B cell (primary cell): ENCODE measurements at regions not wholly inside any gene's neighbourhood (a gene's known extent, or its start where the extent isn't known, plus 50 kb on each side); places are given as distances from the start of the nearest gene placed in this dataset.

Experiments used
- ATAC-seq: fragments of 200-7000 bp; cut with Tn5 transposase; one replicate; pipeline ENCODE4 v1.10.0; 2021; ENCODE audit warnings: low read depth, mild to moderate bottlenecking, moderate number of reproducible peaks, moderate library complexity
- CTCF ChIA-PET: fragments of 350-600 bp; sonication (Branson Sonifier 250); formaldehyde crosslinking; loops from one replicate; lab custom pipeline; 2021; ENCODE audit warnings: antibody characterized with exemption, inconsistent platforms; lab: Charles Lee
- POLR2A ChIA-PET: fragments of 350-600 bp; sonication (Branson Sonifier 250); formaldehyde crosslinking; loops from one replicate; lab custom pipeline; 2021; ENCODE audit warnings: antibody characterized with exemption; lab: Charles Lee
- DNase-seq: peaks from one replicate; pipeline ENCODE4 v3.0.0; 2013
- H2AFZ ChIP-seq: 2 replicates; pipeline ENCODE4 v1.6.1; 2012; ENCODE audit warnings: mild to moderate bottlenecking, low read depth, low read length; ENCODE audit not compliant: insufficient read depth, poor library complexity, severe bottlenecking
- H3K27ac ChIP-seq, 2 donors: 1 replicate in 1 of 2; 2 replicates in 1 of 2; pipeline ENCODE4 v1.5.1; 2012 to 2013; ENCODE audit warnings: low read length in 2 of 2, mild to moderate bottlenecking in 2 of 2, moderate library complexity in 1 of 2
- H3K27me3 ChIP-seq, 4 experiments: fragments of 200-600 bp in 1 of 4; sonication (generic) in 1 of 4; replicated peaks in 1 of 4; 1 replicate in 2 of 4; 2 replicates in 2 of 4; pipeline versions ENCODE4 v1.6.1 to v1.7.0; 2013 to 2016; ENCODE audit warnings: low read length in 3 of 4, mild to moderate bottlenecking in 2 of 4, mixed read lengths in 1 of 4, moderate library complexity in 1 of 4; ENCODE audit not compliant: insufficient read depth in 4 of 4, control insufficient read depth in 3 of 4; ENCODE audit errors: control extremely low read depth in 1 of 4
- H3K36me3 ChIP-seq, 2 experiments: replicated peaks in 1 of 2; 1 replicate in 1 of 2; 2 replicates in 1 of 2; pipeline versions ENCODE4 v1.6.1 to v1.7.1; 2013; ENCODE audit warnings: low read length in 1 of 2; ENCODE audit not compliant: insufficient read depth in 2 of 2, control insufficient read depth in 1 of 2; ENCODE audit errors: control extremely low read depth in 1 of 2, extremely low read depth in 1 of 2
- H3K4me1 ChIP-seq, 2 donors: fragments of 200-600 bp in 1 of 2; sonication (generic) in 1 of 2; 1 replicate in 1 of 2; 2 replicates in 1 of 2; pipeline versions ENCODE4 v1.5.1 to v1.6.1; 2013 to 2017; ENCODE audit warnings: low read length in 2 of 2; ENCODE audit not compliant: control insufficient read depth in 2 of 2, insufficient read depth in 2 of 2
- H3K4me2 ChIP-seq: replicated peaks from 2 replicates; pipeline ENCODE3; 2012; ENCODE audit warnings: mild to moderate bottlenecking, low read depth, low read length; ENCODE audit not compliant: poor library complexity, severe bottlenecking
- H3K4me3 ChIP-seq, 5 experiments: fragments of 200-600 bp in 1 of 5; sonication (generic) in 1 of 5; 1 replicate in 3 of 5; 2 replicates in 2 of 5; pipeline versions ENCODE4 v1.5.1 to v1.7.0; 2011 to 2016; ENCODE audit warnings: low read length in 4 of 5, mild to moderate bottlenecking in 4 of 5, low read depth in 2 of 5, control low read depth in 1 of 5, moderate library complexity in 1 of 5; ENCODE audit not compliant: insufficient read depth in 1 of 5; ENCODE audit errors: control extremely low read depth in 1 of 5, extremely low read depth in 1 of 5
- H3K79me2 ChIP-seq: fragments of 200-600 bp; sonication (generic); one replicate; pipeline ENCODE4 v1.6.0; 2016; ENCODE audit warnings: low read length; ENCODE audit not compliant: control insufficient read depth, insufficient read depth
- H3K9ac ChIP-seq: fragments of 200-600 bp; sonication (generic); 2 replicates; pipeline ENCODE4 v1.6.1; 2017; ENCODE audit warnings: mild to moderate bottlenecking, low read length, moderate library complexity
- H3K9me3 ChIP-seq, 3 donors: one replicate each; pipeline versions ENCODE4 v1.6.1 to v1.7.1; 2013; ENCODE audit warnings: low read length in 2 of 3; ENCODE audit not compliant: control insufficient read depth in 2 of 3, insufficient read depth in 1 of 3; ENCODE audit errors: control extremely low read depth in 1 of 3
- H4K20me1 ChIP-seq: 2 replicates; pipeline ENCODE4 v1.6.0; 2012; ENCODE audit warnings: mild to moderate bottlenecking, low read length; ENCODE audit not compliant: insufficient read depth, control insufficient read depth, poor library complexity, severe bottlenecking
- H3K27ac Mint-ChIP-seq: one replicate; pipeline ENCODE4 v1.8.0; 2021; ENCODE audit warnings: mixed read lengths
- H3K27me3 Mint-ChIP-seq: one replicate; pipeline ENCODE4 v1.8.0; 2021; ENCODE audit warnings: mixed read lengths
- H3K4me1 Mint-ChIP-seq: one replicate; pipeline ENCODE4 v1.8.0; 2021; ENCODE audit warnings: mixed read lengths
- H3K4me3 Mint-ChIP-seq: one replicate; pipeline ENCODE4 v1.8.0; 2021; ENCODE audit warnings: mixed read lengths
- H3K9me3 Mint-ChIP-seq: one replicate; pipeline ENCODE4 v1.8.0; 2022; ENCODE audit warnings: mixed read lengths; ENCODE audit not compliant: insufficient read depth
- EZH2 ChIP-seq: IDR thresholded peaks from 2 replicates; pipeline ENCODE4 v1.6.1; 2012; ENCODE audit warnings: borderline replicate concordance, low read depth, mild to moderate bottlenecking, moderate library complexity, low read length; ENCODE audit not compliant: insufficient read depth, poor library complexity, severe bottlenecking
- WGBS: methylation state at CpG from one replicate; pipeline ENCODE4 v1.1.5; 2013; ENCODE audit warnings: missing lambda C conversion rate; ENCODE audit not compliant: insufficient coverage; 5-methylcytosine and 5-hydroxymethylcytosine counted together
- intact Hi-C: fragments of 100-400 bp; cut with micrococcal nuclease; formaldehyde crosslinking; loops from one replicate; pipeline ENCODE4 v1.10.0; 2022
- TF ChIP-seq, protein P1 (sequence below): fragments of 200-600 bp; IDR thresholded peaks from one replicate; pipeline ENCODE4 v1.8.0; 2022; ENCODE audit warnings: antibody characterized with exemption, mild to moderate bottlenecking

DNA sequence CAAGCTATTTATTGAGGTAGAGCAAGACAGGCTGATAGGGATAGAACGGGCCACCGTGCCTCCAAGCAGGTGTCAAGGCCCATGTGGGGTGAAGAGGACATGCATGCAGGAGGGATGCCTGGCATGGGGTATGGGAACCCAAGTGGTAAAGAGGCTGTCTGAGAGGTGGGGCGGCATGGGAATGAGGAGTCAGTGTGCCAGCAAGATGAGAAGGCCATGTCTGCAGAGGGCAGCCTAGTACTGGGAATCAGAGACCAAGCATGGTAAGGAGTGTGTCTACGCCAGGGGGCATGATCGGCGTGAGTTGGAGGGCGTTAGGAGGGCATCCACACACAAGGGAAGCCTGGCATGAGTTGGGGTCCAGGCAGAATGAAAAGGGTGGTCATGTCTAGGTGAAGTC, 303.7 kb upstream of the PLD5 start:
- Histone ChIP-seq H3K9ac (no peak overlapping the region), H3K4me3 (no peak overlapping the region), H3K4me2 (no peak overlapping the region), H3K36me3 (no peaks in the 10 kb centered on the region), H3K9me3 (peaks cover 0 to 2% (median 0%) of the 10 kb centered on the region in 3 donors), H3K27ac (no peak overlapping the region), H3K79me2 (no peaks in the 10 kb centered on the region), H2AFZ (no peak overlapping the region), H3K4me1 (no peaks in the 10 kb centered on the region), H4K20me1 (no peaks in the 10 kb centered on the region), H3K27me3 (peaks cover 0 to 5% (median 0%) of the 10 kb centered on the region in 4 experiments)
- WGBS = 81% methylated on average over 5 of the region's 7 CpGs
- peaks cover 23% of the 10 kb centered on the region for H3K27me3 Mint-ChIP-seq
- ChIA-PET CTCF (no interaction called here), POLR2A (no interaction called here)
- H3K27ac Mint-ChIP-seq = no peak overlapping the region
- H3K4me3 Mint-ChIP-seq = no peak overlapping the region
- DNase-seq (no peak), ATAC-seq (no peak)
- TF ChIP-seq, protein P1, sequence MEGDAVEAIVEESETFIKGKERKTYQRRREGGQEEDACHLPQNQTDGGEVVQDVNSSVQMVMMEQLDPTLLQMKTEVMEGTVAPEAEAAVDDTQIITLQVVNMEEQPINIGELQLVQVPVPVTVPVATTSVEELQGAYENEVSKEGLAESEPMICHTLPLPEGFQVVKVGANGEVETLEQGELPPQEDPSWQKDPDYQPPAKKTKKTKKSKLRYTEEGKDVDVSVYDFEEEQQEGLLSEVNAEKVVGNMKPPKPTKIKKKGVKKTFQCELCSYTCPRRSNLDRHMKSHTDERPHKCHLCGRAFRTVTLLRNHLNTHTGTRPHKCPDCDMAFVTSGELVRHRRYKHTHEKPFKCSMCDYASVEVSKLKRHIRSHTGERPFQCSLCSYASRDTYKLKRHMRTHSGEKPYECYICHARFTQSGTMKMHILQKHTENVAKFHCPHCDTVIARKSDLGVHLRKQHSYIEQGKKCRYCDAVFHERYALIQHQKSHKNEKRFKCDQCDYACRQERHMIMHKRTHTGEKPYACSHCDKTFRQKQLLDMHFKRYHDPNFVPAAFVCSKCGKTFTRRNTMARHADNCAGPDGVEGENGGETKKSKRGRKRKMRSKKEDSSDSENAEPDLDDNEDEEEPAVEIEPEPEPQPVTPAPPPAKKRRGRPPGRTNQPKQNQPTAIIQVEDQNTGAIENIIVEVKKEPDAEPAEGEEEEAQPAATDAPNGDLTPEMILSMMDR = no peak
- TF ChIP-seq EZH2 = no peak
- H3K4me1 Mint-ChIP-seq = no peaks in the 10 kb centered on the region
- intact Hi-C loops = no loop called here
- H3K9me3 Mint-ChIP-seq = no peaks in the 10 kb centered on the region

DNA sequence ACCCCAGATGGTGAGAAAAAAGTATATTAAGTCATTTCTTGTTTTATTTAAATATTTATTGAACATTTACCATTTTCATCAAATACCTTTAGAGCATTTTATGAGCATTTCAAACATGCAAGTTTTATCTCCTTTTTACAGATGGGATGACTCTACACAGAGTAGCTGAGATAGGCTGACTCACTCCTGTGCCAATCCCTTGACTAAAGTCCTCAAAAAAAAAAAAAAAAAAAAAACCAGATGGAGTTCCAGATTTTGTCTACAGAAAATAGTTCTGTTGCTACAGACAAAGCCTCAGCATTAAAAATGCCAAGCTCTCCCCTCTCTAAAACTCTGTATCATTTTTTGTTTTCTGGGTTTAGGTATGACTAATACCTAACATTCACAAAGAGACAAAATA, 303.0 kb upstream of the PLD5 start:
- intact Hi-C loops = no loop called here
- Mint-ChIP-seq H3K27ac (no peak overlapping the region), H3K4me1 (no peaks in the 10 kb centered on the region), H3K4me3 (no peak overlapping the region), H3K27me3 (peaks cover 23% of the 10 kb centered on the region), H3K9me3 (no peaks in the 10 kb centered on the region)
- POLR2A ChIA-PET = no interaction called here
- Histone ChIP-seq H3K4me1 (no peaks in the 10 kb centered on the region), H3K4me2 (no peak overlapping the region), H3K27me3 (peaks cover 0 to 5% (median 0%) of the 10 kb centered on the region in 4 experiments), H4K20me1 (no peaks in the 10 kb centered on the region), H2AFZ (no peak overlapping the region), H3K9ac (no peak overlapping the region), H3K9me3 (no peaks in the 10 kb centered on the region), H3K79me2 (no peaks in the 10 kb centered on the region), H3K4me3 (no peak overlapping the region), H3K27ac (no peak overlapping the region), H3K36me3 (no peaks in the 10 kb centered on the region)
- CTCF ChIA-PET = no interaction called here
- DNase-seq (no peak), ATAC-seq (no peak)
- no peak for TF ChIP-seq EZH2
- TF ChIP-seq, protein P1 = no peak
